HUDEP-2 (cell line): ENCODE measurements at regions not wholly inside any gene's neighbourhood (a gene's known extent, or its start where the extent isn't known, plus 50 kb on each side); places are given as distances from the start of the nearest gene placed in this dataset.
"Not testable (repeated sequence)": the region's sequence is repeated elsewhere in the genome, so short reads cannot be mapped to it uniquely, and the experiment has no call there.

Source experiments
- DNase-seq, 76 experiments: peaks; one replicate each; lab custom pipeline; 2025; ENCODE audit not compliant: unreplicated experiment in 76 of 76; lab: John Stamatoyannopoulos, UW

DNA sequence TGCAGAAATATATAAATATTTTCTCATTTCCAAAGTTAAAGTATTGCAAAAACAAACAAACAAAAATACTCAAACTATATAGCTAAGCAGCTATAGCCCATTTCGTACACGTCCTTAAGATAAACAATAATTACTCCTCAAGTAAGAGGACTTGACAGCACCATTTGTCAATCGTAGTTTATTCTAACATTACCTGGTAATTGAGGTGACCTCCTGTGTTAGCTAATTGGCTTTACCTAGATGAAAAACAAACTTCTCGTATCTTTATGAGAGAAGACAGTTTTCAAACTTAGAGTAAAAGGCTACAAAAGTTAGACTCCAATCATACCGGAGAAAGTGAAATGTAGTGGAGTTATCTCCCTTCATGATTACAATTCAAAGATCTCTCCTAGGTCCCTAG lies 1876.1 kb upstream of the PCDH20 start:
- DNase-seq: no peak

DNA sequence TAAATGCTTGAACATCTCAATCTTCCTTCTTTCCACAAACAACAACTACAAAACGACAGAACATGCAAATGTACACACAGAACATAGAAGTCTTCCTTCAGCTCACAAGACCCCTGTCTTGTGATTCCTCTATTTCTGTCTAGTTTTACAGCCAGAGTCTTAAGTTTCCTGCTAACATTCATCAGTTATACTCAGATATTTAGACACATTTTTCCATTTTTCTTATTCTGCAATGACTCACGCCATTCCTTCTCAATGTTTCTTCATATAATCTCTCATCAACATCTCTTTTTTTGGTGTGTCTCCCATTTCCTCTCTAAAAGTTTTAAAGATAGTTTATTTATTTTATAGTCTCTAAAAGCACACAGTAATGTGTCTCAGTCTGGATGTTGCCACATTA lies 1872.9 kb upstream of the PCDH20 start:
- DNase-seq: no peak

DNA sequence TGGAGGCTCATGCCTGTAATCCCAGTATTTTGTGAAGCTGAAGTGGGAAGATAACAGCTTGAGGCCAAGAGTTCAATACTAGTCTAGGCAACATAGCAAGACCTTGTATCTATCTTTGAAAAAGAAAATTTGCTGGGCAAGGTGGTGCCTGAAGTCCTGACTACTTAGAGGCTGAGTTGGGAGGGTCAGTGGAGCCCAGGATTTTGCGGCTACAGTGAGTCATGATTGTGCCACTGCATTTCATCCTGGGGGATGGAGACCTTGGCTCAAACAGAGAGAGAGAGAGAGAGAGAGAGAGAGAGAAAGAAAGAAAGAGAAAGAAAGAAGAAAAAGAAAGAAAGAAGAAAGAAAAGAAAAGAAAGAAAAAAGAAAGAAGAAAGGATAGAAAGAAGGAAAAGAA lies 1872.3 kb upstream of the PCDH20 start:
- DNase-seq: no peak

DNA sequence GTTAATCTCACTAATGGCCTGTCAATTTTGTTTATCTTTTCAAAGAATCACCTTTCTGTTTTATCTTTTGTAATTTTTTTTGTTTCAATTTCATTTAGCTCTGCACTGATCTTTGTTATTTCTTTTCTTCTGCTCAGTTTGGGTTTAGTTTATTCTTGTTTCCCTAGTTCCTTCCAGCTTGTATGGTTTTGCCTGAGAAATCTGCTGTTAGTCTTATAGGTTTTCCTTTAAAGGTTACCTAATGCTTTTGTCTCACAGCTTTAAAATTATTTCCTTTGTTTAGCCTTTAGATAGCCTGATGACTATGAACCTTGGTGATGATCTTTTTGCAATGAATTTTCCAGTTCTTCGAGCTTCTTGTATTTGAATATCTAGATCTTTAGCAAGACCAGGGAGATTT lies 1869.8 kb upstream of the PCDH20 start:
- no peak for DNase-seq

DNA sequence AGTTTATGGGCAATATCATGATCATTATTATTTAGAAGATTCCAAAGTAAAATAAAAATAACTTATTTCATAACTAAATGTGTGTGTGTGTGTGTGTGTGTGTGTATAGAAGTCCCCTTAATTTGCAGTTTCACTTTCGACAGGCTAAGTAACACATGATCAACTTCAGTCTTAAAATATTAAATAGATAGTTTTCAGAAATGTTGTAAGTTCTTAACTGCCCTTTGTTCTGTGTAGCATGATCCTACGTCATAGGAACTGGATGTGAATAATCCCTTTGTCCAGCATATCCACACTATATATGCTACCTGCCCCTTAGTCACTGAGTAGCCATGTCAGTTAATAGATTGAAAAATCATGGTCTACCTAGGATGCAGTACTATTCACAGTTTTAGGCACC lies 1863.5 kb upstream of the PCDH20 start:
- DNase-seq: no peak

DNA sequence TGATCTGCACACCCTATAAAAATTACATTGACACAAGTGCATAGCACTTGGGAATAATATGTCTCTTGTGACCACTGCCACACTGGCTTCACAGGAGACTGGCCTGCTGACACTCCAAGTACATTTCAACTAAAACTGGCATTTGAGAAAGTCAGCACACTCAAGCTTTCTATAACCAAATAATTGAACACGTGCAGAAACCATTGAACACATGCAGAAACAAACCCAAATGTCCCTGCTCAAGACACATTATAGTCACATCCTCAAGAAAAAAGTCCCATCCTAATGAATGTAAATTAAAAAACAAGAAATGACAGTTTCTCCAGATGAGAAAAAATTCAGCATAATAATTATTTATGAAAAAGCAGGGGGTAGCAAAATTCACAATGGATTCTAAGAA lies 1859.1 kb upstream of the PCDH20 start:
- no peak for DNase-seq

DNA sequence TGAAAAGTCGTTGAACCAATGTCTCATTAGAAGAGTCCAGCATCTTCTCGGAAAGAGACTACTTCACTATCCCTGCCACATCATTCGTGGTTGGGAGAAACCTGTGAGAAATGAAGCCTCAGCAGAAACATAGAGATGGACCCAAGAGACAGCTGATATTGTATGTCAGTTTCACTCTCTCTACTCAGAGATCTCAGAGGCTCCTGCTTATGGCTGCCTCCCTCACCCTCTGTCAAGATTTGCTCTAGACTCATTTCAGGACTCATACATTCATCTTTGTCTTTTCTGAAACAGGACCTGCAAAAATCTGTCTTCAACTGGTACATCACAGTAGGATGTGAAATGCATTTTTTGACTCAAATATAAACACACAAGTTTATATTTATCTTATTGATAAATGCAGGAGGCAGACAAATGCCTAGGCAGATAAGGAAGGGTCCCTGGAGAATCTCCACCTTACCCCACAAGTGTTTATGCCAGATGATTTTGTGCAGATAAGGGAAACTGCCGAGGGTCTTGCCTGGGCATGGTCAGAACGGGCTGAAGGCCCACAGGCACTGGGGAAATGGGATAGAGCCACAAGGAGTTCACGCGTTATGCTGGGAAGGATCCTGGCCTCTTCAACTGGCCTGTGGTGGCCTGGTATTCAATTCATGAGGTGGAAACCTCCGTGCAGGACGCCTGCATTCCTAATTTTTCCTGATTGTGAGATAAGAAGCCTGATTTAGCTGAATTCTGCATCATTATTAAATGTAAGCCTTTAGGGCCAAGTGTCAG lies 1834.0 kb upstream of the PCDH20 start:
- DNase-seq: no peak

DNA sequence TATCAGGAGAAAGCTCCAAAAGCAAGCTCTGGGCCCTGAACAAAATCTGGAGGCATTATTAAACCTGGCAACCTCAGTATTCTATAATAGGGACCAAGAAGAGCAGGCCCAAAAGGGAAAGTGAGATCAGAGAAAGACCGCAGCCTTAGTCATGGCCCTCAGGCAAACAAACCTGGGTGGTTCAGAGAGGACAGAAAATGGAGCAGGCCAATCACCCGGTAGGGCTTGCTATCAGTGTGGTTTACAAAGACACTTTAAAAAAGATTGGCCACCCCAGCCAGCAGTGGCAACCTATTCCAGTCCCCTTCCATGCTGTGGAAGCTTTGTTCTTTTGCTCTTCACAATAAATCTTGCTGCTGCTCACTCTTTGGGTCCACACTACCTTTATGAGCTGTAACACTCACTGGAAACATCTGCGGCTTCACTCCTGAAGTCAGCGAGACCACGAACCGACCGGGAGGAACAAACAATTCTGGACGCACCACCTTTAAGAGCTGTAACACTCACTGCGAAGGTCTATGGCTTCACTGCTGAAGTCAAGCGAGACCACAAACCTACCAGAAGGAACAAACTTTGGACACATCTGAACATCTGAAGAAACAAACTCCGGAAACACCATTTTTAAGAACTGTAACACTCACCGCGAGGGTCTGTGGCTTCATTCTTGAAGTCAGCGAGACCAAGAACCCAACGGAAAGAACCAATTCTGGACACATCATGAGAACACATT lies 1821.2 kb upstream of the PCDH20 start:
- not testable (repeated sequence) for DNase-seq

DNA sequence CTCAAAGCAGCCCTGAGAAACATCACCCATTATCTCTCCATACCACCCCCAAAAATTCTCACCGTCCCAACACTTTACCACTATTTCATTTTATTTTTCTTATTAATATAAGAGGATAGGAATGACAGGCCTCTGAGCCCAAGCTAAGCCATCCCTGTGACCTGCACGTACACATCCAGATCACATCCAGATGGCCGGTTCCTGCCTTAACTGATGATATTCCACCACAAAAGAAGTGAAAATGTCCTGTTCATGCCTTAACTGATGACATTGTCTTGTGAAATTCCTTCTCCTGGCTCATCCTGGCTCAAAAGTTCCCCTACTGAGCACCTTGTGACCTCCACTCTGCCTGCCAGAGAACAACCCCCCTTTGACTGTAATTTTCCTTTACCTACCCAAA lies 1802.9 kb upstream of the PCDH20 start:
- not testable (repeated sequence) for DNase-seq

DNA sequence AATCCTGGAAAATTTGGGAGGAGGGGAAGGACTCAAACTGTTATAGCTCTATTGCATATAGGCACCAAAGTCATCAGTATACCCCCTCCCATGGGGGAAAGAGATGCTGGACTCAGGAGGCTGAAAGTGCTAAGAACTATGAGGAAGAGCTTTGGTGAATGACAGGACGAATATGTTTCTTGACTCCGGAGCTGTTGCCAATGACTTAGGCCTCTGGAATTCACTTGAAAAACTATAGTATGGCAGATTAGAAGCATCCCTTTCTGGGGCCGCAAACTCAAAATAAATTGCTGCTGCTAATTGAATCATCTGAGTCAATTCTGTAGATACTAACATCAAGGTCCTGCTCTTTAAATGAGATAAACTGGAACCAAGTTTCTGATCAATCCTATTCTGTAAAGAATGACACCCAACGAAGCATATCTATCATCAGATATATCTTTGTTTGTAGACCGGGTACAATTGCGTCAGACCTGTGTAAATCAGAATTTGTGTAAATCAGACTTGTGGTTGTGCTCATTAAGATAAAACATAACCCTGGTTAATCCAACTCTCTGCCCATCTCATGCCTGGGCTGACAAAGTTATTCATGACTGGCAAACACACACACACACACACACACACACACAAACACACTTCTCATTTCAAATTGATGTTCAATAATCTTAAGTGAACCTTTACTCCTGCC lies 1793.8 kb upstream of the PCDH20 start:
- DNase-seq: no peak

DNA sequence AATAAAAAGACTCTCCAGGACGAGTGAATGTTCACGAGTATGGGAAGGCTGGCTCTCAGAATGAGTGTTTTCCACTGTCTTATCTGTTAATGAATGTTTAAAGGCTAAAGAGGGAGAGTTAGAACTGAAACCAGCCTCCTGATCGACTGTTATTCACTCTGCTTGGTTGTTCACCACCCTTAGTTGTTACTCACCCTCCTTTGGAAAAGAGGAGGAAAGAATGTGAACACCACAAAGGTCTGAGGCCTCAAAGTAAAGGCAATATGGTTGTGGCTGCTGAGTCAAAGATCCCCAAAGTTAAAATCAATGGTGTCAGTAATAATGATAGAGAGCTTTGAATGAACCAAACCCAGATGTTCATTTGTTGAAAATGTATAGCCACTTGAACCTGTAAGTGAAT lies 1793.2 kb upstream of the PCDH20 start:
- DNase-seq: no peak

DNA sequence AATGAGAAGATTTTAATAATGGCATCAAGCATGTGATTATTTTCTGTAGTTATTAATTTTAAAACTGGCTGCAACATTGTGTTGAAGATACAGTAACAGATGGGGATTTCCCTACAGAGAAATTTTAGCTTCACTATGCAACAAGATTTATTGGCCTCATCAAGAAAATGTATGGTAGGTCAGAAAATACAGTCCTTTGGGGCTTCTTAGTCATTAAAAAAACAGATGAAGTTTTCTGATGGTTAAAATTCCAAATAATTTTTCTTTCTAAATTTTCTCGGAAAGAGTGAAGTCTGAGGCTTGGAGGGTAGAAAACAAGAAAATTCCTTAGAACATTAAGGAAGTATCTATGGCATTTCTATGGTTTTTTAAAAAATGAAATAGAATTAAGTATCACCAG lies 1790.8 kb upstream of the PCDH20 start:
- DNase-seq: no peak

DNA sequence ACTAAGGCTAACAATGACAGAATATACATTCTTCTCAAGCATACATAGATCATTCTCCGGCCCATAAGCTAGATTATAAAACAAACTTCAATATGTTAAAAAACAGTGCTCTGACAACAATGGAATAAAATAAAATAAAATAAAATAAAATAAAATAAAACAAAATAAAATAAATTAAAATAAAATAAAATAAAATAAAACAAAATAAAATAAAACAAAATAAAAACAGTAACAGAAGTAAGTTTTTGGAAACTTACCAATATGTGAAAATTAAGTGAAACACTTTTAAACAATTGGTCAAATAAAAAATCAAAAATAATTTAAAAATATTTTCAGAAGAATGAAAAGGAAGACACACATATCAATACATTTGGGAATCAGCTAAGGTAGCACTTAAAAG lies 1785.8 kb upstream of the PCDH20 start:
- no peak for DNase-seq

DNA sequence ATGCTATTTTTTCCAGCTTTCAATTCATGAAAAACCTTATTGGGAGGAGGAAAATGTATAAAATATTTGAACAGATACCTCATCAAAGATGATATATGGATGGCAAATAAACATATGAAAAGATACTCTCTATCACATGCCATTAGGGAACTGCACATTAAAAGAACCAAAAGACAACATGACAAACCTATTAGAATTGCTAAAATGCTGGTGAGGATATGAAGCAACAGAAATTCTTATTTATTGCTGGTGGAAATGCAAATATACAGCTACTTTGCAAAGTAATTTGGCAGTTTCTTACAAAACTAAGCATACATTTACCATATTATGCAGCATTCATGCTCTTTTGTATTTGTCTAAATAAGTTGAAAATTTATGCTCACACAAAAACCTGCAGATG lies 1783.9 kb upstream of the PCDH20 start:
- DNase-seq: no peak

DNA sequence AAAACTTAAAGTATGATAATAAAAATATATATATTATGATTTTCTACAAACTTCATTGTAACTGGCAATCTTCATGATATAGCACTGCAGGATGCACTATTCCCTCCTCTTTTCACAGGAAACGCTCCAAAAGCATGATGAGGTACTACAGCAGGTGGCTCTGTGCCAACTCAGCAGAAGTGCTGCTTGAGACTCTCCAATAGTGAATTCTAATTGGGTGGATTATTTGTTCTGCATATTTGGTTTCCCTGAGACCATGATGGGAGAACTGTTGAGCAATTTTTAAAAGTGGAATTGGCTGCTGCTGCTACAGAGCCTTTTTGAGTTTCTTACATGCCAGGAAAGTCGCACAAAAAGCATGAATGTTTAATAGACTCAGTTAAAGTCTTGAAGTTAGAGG lies 1782.4 kb upstream of the PCDH20 start:
- DNase-seq: no peak

DNA sequence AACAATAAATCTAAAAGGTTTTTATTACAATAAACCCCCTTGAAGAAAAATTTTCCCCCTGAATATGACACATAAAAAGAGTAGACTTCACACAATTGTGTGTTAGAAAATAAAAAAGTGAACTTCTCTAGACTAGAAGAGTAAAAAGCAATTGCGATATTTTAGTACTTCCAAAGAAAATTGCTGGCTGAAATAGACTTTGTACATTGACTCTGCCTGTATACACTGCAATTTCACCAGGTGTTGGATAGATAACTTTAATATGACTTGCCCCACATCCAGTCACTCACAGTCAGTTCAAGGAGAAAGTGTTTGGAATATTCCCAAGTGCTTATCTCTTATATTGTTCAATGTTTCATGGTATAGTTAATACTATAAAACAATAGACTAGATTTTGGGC lies 1780.1 kb upstream of the PCDH20 start:
- no peak for DNase-seq

DNA sequence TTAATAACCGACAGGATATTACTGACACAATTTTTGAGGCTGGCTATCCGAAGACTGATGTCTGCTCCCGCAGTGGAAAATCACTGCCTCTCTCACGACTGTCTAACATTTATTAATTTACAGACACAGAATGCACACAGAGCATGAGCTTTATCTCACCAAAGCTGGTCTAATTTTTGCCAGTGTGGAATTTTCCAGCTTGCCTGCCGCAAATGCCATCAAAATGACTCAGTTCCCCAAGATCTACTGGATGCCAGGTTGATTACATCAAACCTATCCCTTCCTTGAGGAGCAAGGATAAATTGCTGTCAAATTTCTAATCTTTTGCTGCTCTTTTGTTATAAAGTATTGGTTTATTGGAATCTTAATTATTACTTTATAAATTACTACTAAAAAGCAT lies 1775.1 kb upstream of the PCDH20 start:
- no peak for DNase-seq

DNA sequence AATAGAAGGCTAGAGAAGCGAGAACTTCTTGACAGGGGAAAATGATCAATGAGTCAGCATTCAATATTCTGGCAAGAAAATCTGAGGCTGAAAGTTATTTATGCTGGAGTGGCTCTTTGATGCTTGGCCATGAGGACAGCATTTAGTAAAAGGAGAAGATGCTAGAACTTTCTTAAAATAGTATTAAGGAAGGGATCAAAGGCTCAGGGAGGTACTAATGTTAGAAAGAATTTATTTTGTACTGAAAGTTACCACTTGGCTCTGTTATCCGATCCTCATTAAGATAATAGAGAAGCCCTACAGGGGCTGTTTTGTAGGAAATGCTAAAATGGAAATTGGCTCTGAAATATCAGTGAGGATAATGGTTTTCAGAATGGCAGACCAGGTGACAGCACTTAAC lies 1774.6 kb upstream of the PCDH20 start:
- DNase-seq: no peak

DNA sequence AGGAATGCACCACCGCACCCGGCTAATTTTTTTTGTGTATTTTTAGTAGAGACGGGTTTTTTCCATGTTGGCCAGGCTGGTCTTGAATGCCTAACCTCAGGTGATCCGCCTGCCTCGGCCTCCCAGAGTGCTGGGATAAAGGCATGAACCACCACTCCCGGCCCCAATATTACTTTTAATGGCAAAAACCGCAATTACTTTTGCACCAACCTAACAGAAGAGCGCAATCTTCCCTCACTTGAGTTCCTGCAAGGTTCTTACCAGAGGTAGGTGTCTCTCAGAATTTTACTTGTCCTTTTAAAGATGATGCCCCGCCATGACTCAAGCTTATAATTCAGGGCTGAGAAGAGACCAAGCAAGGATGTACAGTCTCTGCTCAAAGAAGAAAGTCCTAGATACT lies 1774.1 kb upstream of the PCDH20 start:
- DNase-seq: no peak

DNA sequence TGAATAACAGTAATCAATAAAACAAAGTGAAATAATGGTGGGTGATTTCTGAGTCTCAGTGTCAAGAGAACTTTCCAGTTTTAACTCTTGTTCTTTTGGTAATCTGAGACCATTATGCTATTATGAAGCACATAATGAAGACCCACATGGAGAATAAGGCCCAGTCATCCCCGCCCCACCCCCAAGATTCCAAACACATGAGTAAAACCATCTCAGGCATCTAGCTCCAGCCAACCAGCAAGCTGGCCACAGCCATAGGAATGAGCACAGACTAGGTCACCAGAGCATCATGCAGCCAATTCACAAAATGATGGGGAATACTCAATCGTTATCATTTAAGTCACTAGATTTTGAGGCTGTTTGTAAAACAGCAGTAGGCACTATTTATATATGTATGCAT lies 1769.0 kb upstream of the PCDH20 start:
- no peak for DNase-seq

DNA sequence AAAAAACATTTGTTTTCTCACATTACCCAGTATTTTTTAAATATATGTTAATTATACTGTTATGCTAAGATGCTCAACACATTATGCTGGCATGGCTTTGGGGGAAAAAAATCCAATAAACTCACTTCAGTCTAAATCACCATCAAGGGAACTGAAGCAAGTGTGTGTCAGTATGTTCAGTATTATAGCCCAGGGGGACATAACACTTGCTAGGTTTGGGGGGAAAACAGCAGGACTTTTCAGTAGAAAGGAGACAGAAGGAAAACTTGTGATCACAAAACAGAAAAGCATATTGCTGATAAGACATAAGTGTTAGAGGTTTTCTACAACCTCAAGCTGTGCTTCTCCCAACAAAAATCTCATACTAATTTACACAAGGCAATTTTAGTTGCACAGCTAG lies 1759.9 kb upstream of the PCDH20 start:
- no peak for DNase-seq
